CD4-positive, alpha-beta T cell (primary cell): ENCODE measurements at regions not wholly inside any gene's neighbourhood (a gene's known extent, or its start where the extent isn't known, plus 50 kb on each side); places are given as distances from the start of the nearest gene placed in this dataset.

Experiments
- ATAC-seq: fragments of 200-7000 bp; cut with Tn5 transposase; one replicate; pipeline ENCODE4 v1.10.0; 2022; ENCODE audit warnings: mild to moderate bottlenecking; ENCODE audit not compliant: poor library complexity
- CTCF ChIA-PET: fragments of 350-600 bp; sonication (Branson Sonifier 250); formaldehyde crosslinking; loops from one replicate; lab custom pipeline; 2021; ENCODE audit warnings: antibody characterized with exemption, inconsistent platforms; lab: Charles Lee
- POLR2A ChIA-PET: fragments of 350-600 bp; sonication (Branson Sonifier 250); formaldehyde crosslinking; loops from one replicate; lab custom pipeline; 2021; ENCODE audit warnings: antibody characterized with exemption, inconsistent platforms; lab: Charles Lee
- DNase-seq, 14 experiments: peaks; one replicate each; pipeline ENCODE4 v3.0.0-alpha.2; 2013 to 2020; ENCODE audit warnings: mixed read lengths in 2 of 14
- H3K27ac ChIP-seq, 2 donors: one replicate each; pipeline versions ENCODE4 v1.5.1 to v1.7.0; 2013; ENCODE audit warnings: low read length in 2 of 2, low read depth in 1 of 2, mild to moderate bottlenecking in 1 of 2
- H3K27me3 ChIP-seq, 2 experiments: 1 replicate in 1 of 2; 2 replicates in 1 of 2; pipeline versions ENCODE4 v1.6.1 to v1.7.0; 2013; ENCODE audit warnings: low read length in 2 of 2, control low read depth in 1 of 2, mild to moderate bottlenecking in 1 of 2, moderate library complexity in 1 of 2; ENCODE audit not compliant: insufficient read depth in 2 of 2, control insufficient read depth in 1 of 2
- H3K36me3 ChIP-seq: one replicate; pipeline ENCODE4 v1.6.1; 2013; ENCODE audit warnings: low read length, control low read depth; ENCODE audit not compliant: insufficient read depth
- H3K4me1 ChIP-seq: one replicate; pipeline ENCODE4 v1.6.1; 2013; ENCODE audit warnings: low read length, control low read depth; ENCODE audit not compliant: insufficient read depth
- H3K4me3 ChIP-seq: one replicate; pipeline ENCODE4 v1.5.1; 2013; ENCODE audit warnings: mild to moderate bottlenecking, low read length, moderate library complexity
- H3K9me3 ChIP-seq, 2 experiments: 1 replicate in 1 of 2; 2 replicates in 1 of 2; pipeline versions ENCODE4 v1.6.1 to v1.7.0; 2013; ENCODE audit warnings: low read length in 2 of 2, mild to moderate bottlenecking in 2 of 2, control low read depth in 1 of 2, moderate library complexity in 1 of 2; ENCODE audit not compliant: control insufficient read depth in 1 of 2, insufficient read depth in 1 of 2
- H3K27ac Mint-ChIP-seq: one replicate; pipeline ENCODE4 v1.8.0; 2020; ENCODE audit warnings: mixed read lengths
- H3K27me3 Mint-ChIP-seq: one replicate; pipeline ENCODE4 v1.8.0; 2021; ENCODE audit warnings: mixed read lengths
- H3K36me3 Mint-ChIP-seq: one replicate; pipeline ENCODE4 v1.8.0; 2021; ENCODE audit warnings: low read depth, mixed read lengths
- H3K4me1 Mint-ChIP-seq: one replicate; pipeline ENCODE4 v1.8.0; 2021; ENCODE audit warnings: low read depth, mixed read lengths
- H3K4me3 Mint-ChIP-seq: one replicate; pipeline ENCODE4 v1.8.0; 2020; ENCODE audit warnings: mild to moderate bottlenecking, mixed read lengths
- H3K9me3 Mint-ChIP-seq: one replicate; pipeline ENCODE4 v1.8.0; 2020; ENCODE audit warnings: mixed read lengths
- CTCF ChIP-seq: fragments of 200-600 bp; IDR thresholded peaks from one replicate; pipeline ENCODE4 v1.8.0; 2022; ENCODE audit warnings: antibody characterized with exemption, mild to moderate bottlenecking
- intact Hi-C, 2 experiments: fragments of 100-400 bp; cut with DNase I in 1 of 2; cut with micrococcal nuclease in 1 of 2; formaldehyde crosslinking; loops; one replicate each; pipeline versions ENCODE4 v1.15.1 to v1.9.0; 2023 to 2025; cut with DNase I, micrococcal nuclease

- DNase-seq (no peak), ATAC-seq (no peak)
- no peak overlapping the region for H3K4me3 Mint-ChIP-seq
- H3K27ac Mint-ChIP-seq = no peak overlapping the region
- Histone ChIP-seq H3K36me3 (no peaks in the 10 kb centered on the region), H3K27me3 (no peaks in the 10 kb centered on the region), H3K4me3 (no peak overlapping the region), H3K9me3 (no peaks in the 10 kb centered on the region), H3K4me1 (no peaks in the 10 kb centered on the region), H3K27ac (no peak overlapping the region)
- no peaks in the 10 kb centered on the region for H3K4me1 Mint-ChIP-seq
- intact Hi-C loops = no loop called here
- CTCF ChIA-PET = no interaction called here
- POLR2A ChIA-PET = no interaction called here
- TF ChIP-seq CTCF = no peak
- H3K27me3 Mint-ChIP-seq = no peaks in the 10 kb centered on the region
- H3K36me3 Mint-ChIP-seq = no peaks in the 10 kb centered on the region
- peaks cover 10% of the 10 kb centered on the region for H3K9me3 Mint-ChIP-seq
These were observed 672.2 kb upstream of the ANO3 start for GRCh38 chr11:25659706-25660105.

GRCh38 chr11:25667871-25668270 lies 664.1 kb upstream of the ANO3 start:
- TF ChIP-seq CTCF = no peak

GRCh38 chr11:25691959-25692358 lies 640.0 kb upstream of the ANO3 start:
- Histone ChIP-seq H3K27me3 (no peaks in the 10 kb centered on the region), H3K9me3 (peaks cover 0 to 4% of the 10 kb centered on the region in 2 experiments), H3K27ac (no peak overlapping the region), H3K4me3 (no peak overlapping the region), H3K4me1 (no peaks in the 10 kb centered on the region), H3K36me3 (no peaks in the 10 kb centered on the region)
- ChIA-PET CTCF (no interaction called here), POLR2A (no interaction called here)
- Mint-ChIP-seq H3K27me3 (no peaks in the 10 kb centered on the region), H3K4me1 (no peaks in the 10 kb centered on the region), H3K9me3 (peaks cover 11% of the 10 kb centered on the region), H3K4me3 (no peak overlapping the region), H3K36me3 (no peaks in the 10 kb centered on the region), H3K27ac (no peak overlapping the region)
- no peak for TF ChIP-seq CTCF
- DNase-seq = no peak
- ATAC-seq = no peak
- intact Hi-C loops = no loop called here

More at GRCh38 chr11:25667871-25668270, 664.1 kb upstream of the ANO3 start:
- H3K27me3 Mint-ChIP-seq = no peaks in the 10 kb centered on the region
- H3K4me1 ChIP-seq = no peaks in the 10 kb centered on the region
- no peak overlapping the region for H3K27ac ChIP-seq
- peaks cover 3 to 4% of the 10 kb centered on the region in 2 experiments for H3K9me3 ChIP-seq
- H3K36me3 Mint-ChIP-seq = no peaks in the 10 kb centered on the region
- no peak overlapping the region for H3K4me3 Mint-ChIP-seq
- ChIA-PET POLR2A (no interaction called here), CTCF (no interaction called here)
- DNase-seq (no peak), ATAC-seq (no peak)
- no peaks in the 10 kb centered on the region for H3K27me3 ChIP-seq
- peaks cover 11% of the 10 kb centered on the region for H3K9me3 Mint-ChIP-seq
- no peaks in the 10 kb centered on the region for H3K4me1 Mint-ChIP-seq
- H3K27ac Mint-ChIP-seq = no peak overlapping the region
- H3K4me3 ChIP-seq = no peak overlapping the region
- H3K36me3 ChIP-seq = no peaks in the 10 kb centered on the region
- intact Hi-C loops = no loop called here
